ENCODE measurements at regions not wholly inside any gene's neighbourhood (a gene's known extent, or its start where the extent isn't known, plus 50 kb on each side); places are given as distances from the start of the nearest gene placed in this dataset.

DNA sequence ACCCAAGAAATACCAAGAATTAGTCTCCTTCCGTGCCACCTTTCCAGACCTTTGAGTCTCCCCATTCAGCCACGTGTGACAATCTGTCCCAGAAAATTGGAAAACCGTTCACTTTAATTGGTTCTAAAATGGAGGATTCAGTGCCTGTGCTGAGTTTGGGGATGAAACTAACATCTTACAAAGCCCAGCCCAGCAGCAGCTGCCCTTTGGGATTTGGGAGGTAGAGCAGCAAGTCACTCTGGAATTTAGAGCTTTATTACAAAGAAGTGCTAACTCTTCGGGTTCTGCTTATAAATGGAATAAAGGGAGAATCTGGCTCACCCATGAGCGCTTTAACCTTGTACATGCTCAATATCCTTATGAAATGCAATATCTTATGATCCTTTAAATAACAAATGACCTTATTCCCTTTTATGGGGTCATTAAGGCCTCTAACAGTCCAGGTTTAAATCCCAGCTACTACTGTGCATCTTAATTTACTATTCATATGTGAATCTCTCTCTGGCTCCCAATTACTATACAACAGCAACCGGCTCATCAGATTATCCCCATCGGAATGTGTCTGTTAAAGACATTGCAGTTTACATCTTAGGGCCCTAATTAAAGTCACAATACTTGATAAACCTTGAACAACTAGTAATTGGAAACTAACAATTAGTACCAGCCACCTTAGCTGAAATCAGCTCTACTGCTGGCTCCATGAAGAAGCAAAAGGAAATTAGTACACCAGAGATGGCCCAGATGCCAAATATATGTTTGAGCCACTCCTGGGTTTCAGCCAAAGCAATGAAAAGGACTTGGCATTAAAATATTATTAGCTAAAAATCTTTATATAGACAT, 271.8 kb upstream of the SMARCA2 start:
- FAIRE-seq: no peak
- CTCF ChIA-PET: interaction anchor here (0.7 to 1.2 kb wide), 2 partner anchors 9 to 11 kb away, joined by 3 read pairs; no protein-coding TSS in a partner anchor

DNA sequence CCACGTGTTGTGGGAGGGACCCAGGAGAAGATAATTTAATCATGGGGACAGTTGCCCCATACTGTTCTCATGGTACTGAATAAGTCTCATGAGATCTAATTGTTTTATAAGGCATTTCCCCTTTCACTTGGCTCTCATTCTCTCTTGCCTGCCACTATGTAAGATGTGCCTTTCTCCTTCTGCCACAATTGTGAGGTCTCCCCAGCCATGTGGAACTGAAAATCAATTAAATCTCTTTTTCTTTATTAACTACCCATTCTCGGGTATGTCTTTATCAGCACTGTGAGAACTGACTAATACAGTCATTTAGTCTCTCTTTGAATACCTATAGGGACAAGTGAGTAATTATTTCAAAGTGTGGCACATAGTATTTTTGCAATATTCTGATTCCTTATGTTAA, 269.2 kb upstream of the SMARCA2 start:
- Histone ChIP-seq H3K27ac (no peak overlapping the region), H3K4me1 (no peaks in the 10 kb centered on the region), H3K4me2 (no peak overlapping the region), H3K4me3 (no peak overlapping the region), H3K9me3 (no peaks in the 10 kb centered on the region)
- ATAC-seq (no peak), DNase-seq (ENCODE audit: low read depth in 1 of 2, low spot score in 1 of 2) (no peak), FAIRE-seq (no peak)
- 4% methylated on average over 2 of the region's 2 CpGs for WGBS (ENCODE audit: missing lambda C conversion rate)
- ChIA-PET CTCF (no interaction called here), POLR2A (no interaction called here)
- TF ChIP-seq CHD4 (IDR thresholded peaks at IDR 0.05; ENCODE audit: borderline replicate concordance): no peak

More for the DNA sequence above, 271.8 kb upstream of the SMARCA2 start:
- no peaks in the 10 kb centered on the region for H3K9me3 ChIP-seq
- no peak for ATAC-seq
- H3K4me1 ChIP-seq: no peaks in the 10 kb centered on the region
- under 1% methylated on average over 7 of the region's 7 CpGs for WGBS (ENCODE audit: missing lambda C conversion rate)
- H3K27ac ChIP-seq: no peak overlapping the region
- H3K4me3 ChIP-seq: no peak overlapping the region
- TF ChIP-seq FOXS1 (CRISPR knock-in tag; IDR thresholded peaks at IDR 0.05) (no peak), NR3C1 (IDR thresholded peaks at IDR 0.05) (no peak), BHLHE40 (IDR thresholded peaks at IDR 0.05; ENCODE audit: low read depth, low read length) (no peak), TP53 (CRISPR knock-in tag; IDR thresholded peaks at IDR 0.05) (no peak), ESRRA (IDR thresholded peaks at IDR 0.05; ENCODE audit: borderline replicate concordance, low read length) (no peak), FOSL2 (IDR thresholded peaks at IDR 0.05) (no peak), FOSL2 (CRISPR knock-in tag; IDR thresholded peaks at IDR 0.05) (no peak), ZSCAN20 (CRISPR knock-in tag; IDR thresholded peaks at IDR 0.05) (no peak), KDM5A (IDR thresholded peaks at IDR 0.05) (no peak), JUN (IDR thresholded peaks at IDR 0.05) (no peak), HOXB13 (CRISPR knock-in tag; IDR thresholded peaks at IDR 0.05; ENCODE audit: low read depth) (no peak), CBX2 (IDR thresholded peaks at IDR 0.05; ENCODE audit: borderline replicate concordance, low read depth) (no peak), PHF8 (IDR thresholded peaks at IDR 0.05; ENCODE audit: borderline replicate concordance, low read depth) (no peak), ZNF302 (CRISPR knock-in tag; IDR thresholded peaks at IDR 0.05) (no peak)
- TF ChIP-seq, protein P1, sequence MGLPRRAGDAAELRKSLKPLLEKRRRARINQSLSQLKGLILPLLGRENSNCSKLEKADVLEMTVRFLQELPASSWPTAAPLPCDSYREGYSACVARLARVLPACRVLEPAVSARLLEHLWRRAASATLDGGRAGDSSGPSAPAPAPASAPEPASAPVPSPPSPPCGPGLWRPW (IDR thresholded peaks at IDR 0.05): no peak
- DNase-seq (ENCODE audit: low read depth in 1 of 2, low spot score in 1 of 2): no peak
- POLR2A ChIA-PET: no interaction called here
- no peak overlapping the region for H3K4me2 ChIP-seq

DNA sequence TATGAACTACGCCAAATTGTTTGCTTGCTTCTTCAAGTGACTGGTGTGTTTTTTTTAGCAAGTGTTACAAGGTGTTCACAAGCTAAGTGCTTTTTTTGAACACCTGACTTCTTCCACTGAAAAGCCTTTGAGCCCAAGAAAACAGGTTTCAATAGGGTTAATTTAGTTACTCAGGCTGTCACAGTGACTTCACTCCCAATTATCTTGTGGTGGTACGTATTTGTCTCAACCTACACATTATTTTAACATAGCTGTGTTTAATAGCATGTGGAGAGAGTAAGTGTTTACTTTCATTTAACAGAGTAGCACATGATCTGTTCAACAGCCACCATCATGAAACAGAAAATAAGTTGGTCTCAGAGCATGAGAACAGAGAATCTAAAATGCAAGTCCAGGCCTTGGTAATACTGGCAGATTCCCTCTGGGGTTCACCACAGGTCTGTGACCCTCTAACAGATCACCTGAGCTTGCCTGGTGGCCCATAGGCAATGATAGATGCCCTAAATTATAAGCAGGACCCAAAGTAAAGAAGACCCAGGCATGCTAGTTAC, 267.7 kb upstream of the SMARCA2 start:
- no peak overlapping the region for H3K4me3 ChIP-seq
- DNase-seq (ENCODE audit: low read depth in 1 of 2, low spot score in 1 of 2) (no peak), FAIRE-seq (no peak), ATAC-seq (no peak)
- TF ChIP-seq MAZ (IDR thresholded peaks at IDR 0.05; ENCODE audit: borderline replicate concordance, low read depth, low read length): no peak
- no peak for TF ChIP-seq ELK1 (IDR thresholded peaks at IDR 0.05; ENCODE audit: low read depth, low read length)
- no peak for TF ChIP-seq HMGXB4 (CRISPR knock-in tag; IDR thresholded peaks at IDR 0.05; ENCODE audit: borderline replicate concordance)
- TF ChIP-seq HOXB5 (CRISPR knock-in tag; IDR thresholded peaks at IDR 0.05): no peak
- no peak for TF ChIP-seq EHMT2 (IDR thresholded peaks at IDR 0.05; ENCODE audit: low read depth)
- ChIA-PET CTCF (interaction anchor here (0.9 kb wide), 1 partner anchor 9 kb away, joined by 3 read pairs; no protein-coding TSS in a partner anchor), POLR2A (no interaction called here)
- H3K27ac ChIP-seq: no peak overlapping the region
- H3K9me3 ChIP-seq: no peaks in the 10 kb centered on the region
- 4% methylated on average over 2 of the region's 2 CpGs for whole genome bisulfite sequencing (ENCODE audit: missing lambda C conversion rate)
- no peaks in the 10 kb centered on the region for H3K4me1 ChIP-seq
- H3K4me2 ChIP-seq: no peak overlapping the region

All from A549 (cell line).